ENCODE measurements at regions not wholly inside any gene's neighbourhood (a gene's known extent, or its start where the extent isn't known, plus 50 kb on each side); places are given as distances from the start of the nearest gene placed in this dataset.

- DNase-seq (ENCODE audit: low spot score), result no peak
Observed at GRCh38 chr9:87118594-87118993, 171.3 kb upstream of the GAS1 start.

GRCh38 chr9:87119328-87119881 is 172.1 kb upstream of the GAS1 start:
- DNase-seq (ENCODE audit: low spot score), result no peak

GRCh38 chr9:87120610-87121009 is 173.3 kb upstream of the GAS1 start:
- no peak for DNase-seq (ENCODE audit: low spot score)

- no peak for DNase-seq (ENCODE audit: low spot score)
Observed at GRCh38 chr9:87122947-87123685, 175.8 kb upstream of the GAS1 start.

- no peak for DNase-seq (ENCODE audit: low spot score)
Observed at GRCh38 chr9:87123830-87124229, 176.5 kb upstream of the GAS1 start.

- DNase-seq (ENCODE audit: low spot score), result no peak
Observed at GRCh38 chr9:87125819-87126218, 178.5 kb upstream of the GAS1 start.

GRCh38 chr9:87127543-87127942 is 180.2 kb upstream of the GAS1 start:
- DNase-seq (ENCODE audit: low spot score), result no peak

- DNase-seq (ENCODE audit: low spot score), result no peak
Observed at GRCh38 chr9:87127978-87128614, 180.8 kb upstream of the GAS1 start.

- DNase-seq (ENCODE audit: low spot score), result no peak
Observed at GRCh38 chr9:87128844-87129493, 181.7 kb upstream of the GAS1 start.

GRCh38 chr9:87135074-87135473 is 187.8 kb upstream of the GAS1 start:
- DNase-seq (ENCODE audit: low spot score), result no peak

- DNase-seq (ENCODE audit: low spot score), result no peak
Observed at GRCh38 chr9:87137718-87138117, 190.4 kb upstream of the GAS1 start.

- no peak for DNase-seq (ENCODE audit: low spot score)
Observed at GRCh38 chr9:87138128-87139040, 191.1 kb upstream of the GAS1 start.

- no peak for DNase-seq (ENCODE audit: low spot score)
Observed at GRCh38 chr9:87139099-87139730, 191.9 kb upstream of the GAS1 start.

- no peak for DNase-seq (ENCODE audit: low spot score)
Observed at GRCh38 chr9:87140142-87140541, 192.8 kb upstream of the GAS1 start.

GRCh38 chr9:87140605-87141109 is 193.4 kb upstream of the GAS1 start:
- no peak for DNase-seq (ENCODE audit: low spot score)

- no peak for DNase-seq (ENCODE audit: low spot score)
Observed at GRCh38 chr9:87141124-87141523, 193.8 kb upstream of the GAS1 start.

- DNase-seq (ENCODE audit: low spot score), result no peak
Observed at GRCh38 chr9:87146933-87147332, 199.6 kb upstream of the GAS1 start.

- DNase-seq (ENCODE audit: low spot score), result no peak
Observed at GRCh38 chr9:87147839-87148238, 200.5 kb upstream of the GAS1 start.

GRCh38 chr9:87148331-87149104 is 201.2 kb upstream of the GAS1 start:
- no peak for DNase-seq (ENCODE audit: low spot score)

- DNase-seq (ENCODE audit: low spot score), result no peak
Observed at GRCh38 chr9:87149799-87150198, 202.5 kb upstream of the GAS1 start.
